IMR-90 (cell line): ENCODE measurements at regions not wholly inside any gene's neighbourhood (a gene's known extent, or its start where the extent isn't known, plus 50 kb on each side); places are given as distances from the start of the nearest gene placed in this dataset.

Source experiments
- ATAC-seq: fragments of 200-7000 bp; cut with Tn5 transposase; 2 replicates; pipeline ENCODE4 v1.9.1; 2020; ENCODE audit warnings: low read depth, mild to moderate bottlenecking, moderate library complexity
- BruUV-seq: library from RNA; stranded (reverse); fragments of 400-500 nt; replicated peaks from 2 replicates; lab custom pipeline; 2021; lab: Mats Ljungman, UMichigan
- CTCF ChIA-PET: fragments of 300-600 bp; formaldehyde crosslinking; extraction: SDS; loops from one replicate; lab custom pipeline; 2021; ENCODE audit warnings: antibody characterized with exemption; lab: Yijun Ruan, JAX
- POLR2A ChIA-PET: fragments of 300-600 bp; sonication (Branson Sonifier 250); formaldehyde crosslinking; loops from one replicate; lab custom pipeline; 2022; ENCODE audit warnings: antibody characterized with exemption; ENCODE audit not compliant: unreplicated experiment; lab: Charles Lee
- DNase-seq: peaks from one replicate; pipeline ENCODE4 v3.0.0; 2013
- H2AFZ ChIP-seq: replicated peaks from 2 replicates; pipeline ENCODE3; 2013; ENCODE audit warnings: low read length, mild to moderate bottlenecking; ENCODE audit not compliant: poor library complexity
- H2AK5ac ChIP-seq: 2 replicates; pipeline ENCODE4 v1.6.1; 2013; ENCODE audit warnings: low read depth, low read length, inconsistent platforms
- H2AK9ac ChIP-seq: replicated peaks from 2 replicates; pipeline ENCODE3; 2013; ENCODE audit warnings: mild to moderate bottlenecking, low read depth, low read length, moderate library complexity; ENCODE audit not compliant: poor library complexity
- H2BK120ac ChIP-seq: 2 replicates; pipeline ENCODE4 v1.6.1; 2013; ENCODE audit warnings: low read depth, low read length, inconsistent platforms
- H2BK15ac ChIP-seq: 3 replicates; pipeline ENCODE4 v1.6.1; 2013; ENCODE audit warnings: low read depth, low read length, inconsistent platforms
- H2BK20ac ChIP-seq: 2 replicates; pipeline ENCODE4 v1.6.1; 2013; ENCODE audit warnings: low read depth, mild to moderate bottlenecking, inconsistent platforms, low read length, moderate library complexity
- H2BK5ac ChIP-seq: 2 replicates; pipeline ENCODE4 v1.6.1; 2013; ENCODE audit warnings: mild to moderate bottlenecking, low read depth, low read length, inconsistent platforms; ENCODE audit not compliant: poor library complexity, severe bottlenecking
- H3K14ac ChIP-seq: replicated peaks from 2 replicates; pipeline ENCODE4 v1.6.1; 2013; ENCODE audit warnings: low read depth, low read length, inconsistent platforms
- H3K18ac ChIP-seq: 2 replicates; pipeline ENCODE4 v1.6.1; 2013; ENCODE audit warnings: low read depth, low read length, control low read depth
- H3K23ac ChIP-seq: 2 replicates; pipeline ENCODE4 v1.6.1; 2013; ENCODE audit warnings: low read depth, low read length, inconsistent platforms
- H3K27ac ChIP-seq: 2 replicates; pipeline ENCODE4 v1.5.1; 2013; ENCODE audit warnings: mild to moderate bottlenecking, control low read depth, low read length; ENCODE audit not compliant: insufficient read depth
- H3K27me3 ChIP-seq: 2 replicates; pipeline ENCODE4 v1.6.1; 2013; ENCODE audit warnings: low read length; ENCODE audit not compliant: control insufficient read depth, insufficient read depth
- H3K36me3 ChIP-seq: 2 replicates; pipeline ENCODE4 v1.6.1; 2013; ENCODE audit warnings: low read length, mixed read lengths; ENCODE audit not compliant: control insufficient read depth, insufficient read depth
- H3K4ac ChIP-seq: 2 replicates; pipeline ENCODE4 v1.6.1; 2013; ENCODE audit warnings: low read depth, low read length, inconsistent platforms
- H3K4me1 ChIP-seq: 2 replicates; pipeline ENCODE4 v1.6.1; 2013; ENCODE audit warnings: low read length, mixed read lengths; ENCODE audit not compliant: control insufficient read depth, insufficient read depth
- H3K4me2 ChIP-seq: 2 replicates; pipeline ENCODE4 v1.6.1; 2013; ENCODE audit warnings: low read depth, mild to moderate bottlenecking, control low read depth, low read length, moderate library complexity
- H3K4me3 ChIP-seq: 2 replicates; pipeline ENCODE4 v1.5.1; 2013; ENCODE audit warnings: low read depth, mild to moderate bottlenecking, control low read depth, low read length, moderate library complexity; ENCODE audit not compliant: insufficient read depth
- H3K56ac ChIP-seq: 2 replicates; pipeline ENCODE4 v1.6.1; 2013; ENCODE audit warnings: low read length, inconsistent platforms; ENCODE audit not compliant: insufficient read depth; ENCODE audit errors: extremely low read depth
- H3K79me1 ChIP-seq, 2 experiments: 2 replicates each; pipeline ENCODE4 v1.6.1; 2013; ENCODE audit warnings: low read length in 2 of 2, inconsistent platforms in 1 of 2, low read depth in 1 of 2
- H3K9ac ChIP-seq: 2 replicates; pipeline ENCODE4 v1.6.1; 2013; ENCODE audit warnings: low read depth, low read length, control low read depth
- H3K9me1 ChIP-seq: 2 replicates; pipeline ENCODE4 v1.6.1; 2013; ENCODE audit warnings: low read length, inconsistent platforms; ENCODE audit not compliant: insufficient read depth
- H3K9me3 ChIP-seq: 2 replicates; pipeline ENCODE4 v1.6.1; 2013; ENCODE audit warnings: low read length; ENCODE audit not compliant: control insufficient read depth, insufficient read depth
- H4K20me1 ChIP-seq: 2 replicates; pipeline ENCODE4 v1.6.1; 2013; ENCODE audit warnings: low read length, inconsistent platforms; ENCODE audit not compliant: insufficient read depth
- H4K5ac ChIP-seq: 2 replicates; pipeline ENCODE4 v1.6.1; 2013; ENCODE audit warnings: mild to moderate bottlenecking, low read depth, low read length, control low read depth
- H4K8ac ChIP-seq, 2 experiments: 2 replicates each; pipeline ENCODE4 v1.6.1; 2013; ENCODE audit warnings: low read depth in 2 of 2, low read length in 2 of 2, control low read depth in 1 of 2, inconsistent platforms in 1 of 2
- H4K91ac ChIP-seq: 2 replicates; pipeline ENCODE4 v1.6.1; 2013; ENCODE audit warnings: low read depth, low read length, inconsistent platforms; ENCODE audit not compliant: insufficient read depth
- CHD1 ChIP-seq: IDR thresholded peaks from 2 replicates; pipeline ENCODE4 v1.6.1; 2012; ENCODE audit warnings: low read depth, low read length, improper control_type of control experiment
- MAFK ChIP-seq: IDR thresholded peaks from 2 replicates; pipeline ENCODE4 v1.6.1; 2012; ENCODE audit warnings: low read depth, low read length, improper control_type of control experiment
- NFE2L2 ChIP-seq: fragments of 150-350 bp; IDR thresholded peaks from 2 replicates; pipeline ENCODE4 v1.6.1; 2016; ENCODE audit warnings: low read depth, mild to moderate bottlenecking, low read length
- RAD21 ChIP-seq: IDR thresholded peaks from 2 replicates; pipeline ENCODE4 v1.6.1; 2012; ENCODE audit warnings: low read length, improper control_type of control experiment
- RCOR1 ChIP-seq: IDR thresholded peaks from 2 replicates; pipeline ENCODE4 v1.6.1; 2012; ENCODE audit warnings: mild to moderate bottlenecking, low read length, improper control_type of control experiment; ENCODE audit not compliant: insufficient replicate concordance
- WGBS, 2 experiments: methylation state at CpG; one replicate each; pipeline versions ENCODE4 v1.1.5 to v1.1.7; 2013; ENCODE audit warnings: missing lambda C conversion rate in 2 of 2; ENCODE audit not compliant: insufficient read length in 1 of 2; ENCODE audit errors: extremely low coverage in 2 of 2; 5-methylcytosine and 5-hydroxymethylcytosine counted together
- dilution Hi-C: fragments of 300-500 bp; cut with HindIII; formaldehyde crosslinking; loops from one replicate; pipeline ENCODE4 v1.14.3; 2018; ENCODE audit warnings: low sequenced_read_pairs; ENCODE audit not compliant: unreplicated experiment
- in situ Hi-C: fragments of 300-500 bp; cut with MboI; formaldehyde crosslinking; loops from 3 replicates; pipeline ENCODE4 v1.14.3; 2019; ENCODE audit warnings: low sequenced_read_pairs, inconsistent platforms, mixed read lengths
- intact Hi-C: fragments of 100-400 bp; cut with micrococcal nuclease; formaldehyde crosslinking; loops from 2 replicates; pipeline ENCODE4 v1.10.0; 2022
- TF ChIP-seq, protein P1 (sequence below): fragments of 150-350 bp; IDR thresholded peaks from 2 replicates; pipeline ENCODE4 v1.6.1; 2017; ENCODE audit warnings: mild to moderate bottlenecking, antibody characterized with exemption, low read length, low read depth
- TF ChIP-seq, protein P2 (sequence below): conservative IDR thresholded peaks from 2 replicates; pipeline ENCODE4 v1.5.1; 2012; ENCODE audit warnings: mild to moderate bottlenecking, low read depth, low read length, improper control_type of control experiment

DNA sequence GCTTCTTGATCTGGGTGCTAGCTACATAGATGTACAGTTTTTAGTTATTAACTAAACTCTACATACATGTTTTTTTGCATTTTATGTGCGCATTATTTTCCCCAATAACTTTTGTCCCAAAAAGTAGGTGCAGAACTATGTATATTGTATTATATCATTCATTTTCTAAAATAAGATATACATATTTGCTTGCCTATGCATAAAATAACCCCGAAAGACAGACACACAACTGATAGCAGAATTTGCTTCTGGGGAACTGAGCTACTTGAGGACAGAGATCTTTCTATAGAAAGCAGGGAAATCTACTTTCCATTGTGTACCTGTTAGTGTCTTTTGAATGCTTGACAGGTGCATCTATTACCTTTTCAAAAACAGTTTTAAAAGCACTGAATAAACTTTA, 88.9 kb upstream of the SIX3 start:
- Histone ChIP-seq H2BK15ac (no peak overlapping the region), H3K4ac (no peak overlapping the region), H4K8ac (no peak overlapping the region), H3K9me1 (no peaks in the 10 kb centered on the region), H4K91ac (no peak overlapping the region), H3K36me3 (no peaks in the 10 kb centered on the region), H3K9me3 (no peaks in the 10 kb centered on the region), H2AFZ (no peak overlapping the region), H3K4me2 (no peak overlapping the region), H2AK9ac (no peak overlapping the region), H3K9ac (no peak overlapping the region), H2BK20ac (no peak overlapping the region), H3K4me1 (no peaks in the 10 kb centered on the region), H3K27me3 (peaks cover 3% of the 10 kb centered on the region; the same call in 1 of the 2 replicates), H3K18ac (no peak overlapping the region), H4K20me1 (no peaks in the 10 kb centered on the region), H3K56ac (no peak overlapping the region), H3K14ac (no peak overlapping the region), H4K5ac (no peak overlapping the region), H2AK5ac (no peak overlapping the region), H3K4me3 (no peak overlapping the region), H3K79me1 (no peaks in the 10 kb centered on the region), H2BK120ac (no peak overlapping the region), H3K23ac (no peak overlapping the region), H2BK5ac (no peak overlapping the region), H3K27ac (no peak overlapping the region)
- CTCF ChIA-PET: no interaction called here
- POLR2A ChIA-PET: no interaction called here
- in situ Hi-C loops: no loop called here
- WGBS, 2 experiments: no CpG with 5 or more reads among the region's 2 CpGs
- no TSS peak for BruUV-seq
- dilution Hi-C loops: no loop called here
- TF ChIP-seq, protein P1, sequence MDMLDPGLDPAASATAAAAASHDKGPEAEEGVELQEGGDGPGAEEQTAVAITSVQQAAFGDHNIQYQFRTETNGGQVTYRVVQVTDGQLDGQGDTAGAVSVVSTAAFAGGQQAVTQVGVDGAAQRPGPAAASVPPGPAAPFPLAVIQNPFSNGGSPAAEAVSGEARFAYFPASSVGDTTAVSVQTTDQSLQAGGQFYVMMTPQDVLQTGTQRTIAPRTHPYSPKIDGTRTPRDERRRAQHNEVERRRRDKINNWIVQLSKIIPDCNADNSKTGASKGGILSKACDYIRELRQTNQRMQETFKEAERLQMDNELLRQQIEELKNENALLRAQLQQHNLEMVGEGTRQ: no peak
- no peak for TF ChIP-seq NFE2L2
- no peak for TF ChIP-seq RCOR1
- TF ChIP-seq, protein P2, sequence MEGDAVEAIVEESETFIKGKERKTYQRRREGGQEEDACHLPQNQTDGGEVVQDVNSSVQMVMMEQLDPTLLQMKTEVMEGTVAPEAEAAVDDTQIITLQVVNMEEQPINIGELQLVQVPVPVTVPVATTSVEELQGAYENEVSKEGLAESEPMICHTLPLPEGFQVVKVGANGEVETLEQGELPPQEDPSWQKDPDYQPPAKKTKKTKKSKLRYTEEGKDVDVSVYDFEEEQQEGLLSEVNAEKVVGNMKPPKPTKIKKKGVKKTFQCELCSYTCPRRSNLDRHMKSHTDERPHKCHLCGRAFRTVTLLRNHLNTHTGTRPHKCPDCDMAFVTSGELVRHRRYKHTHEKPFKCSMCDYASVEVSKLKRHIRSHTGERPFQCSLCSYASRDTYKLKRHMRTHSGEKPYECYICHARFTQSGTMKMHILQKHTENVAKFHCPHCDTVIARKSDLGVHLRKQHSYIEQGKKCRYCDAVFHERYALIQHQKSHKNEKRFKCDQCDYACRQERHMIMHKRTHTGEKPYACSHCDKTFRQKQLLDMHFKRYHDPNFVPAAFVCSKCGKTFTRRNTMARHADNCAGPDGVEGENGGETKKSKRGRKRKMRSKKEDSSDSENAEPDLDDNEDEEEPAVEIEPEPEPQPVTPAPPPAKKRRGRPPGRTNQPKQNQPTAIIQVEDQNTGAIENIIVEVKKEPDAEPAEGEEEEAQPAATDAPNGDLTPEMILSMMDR: no peak
- no peak for TF ChIP-seq CHD1
- 0 out of 2 replicates have a peak, but pooled peaks have one; percentile 19 for TF ChIP-seq MAFK
- no peak for TF ChIP-seq RAD21
- ATAC-seq: no peak
- no peak for DNase-seq
- intact Hi-C loops: no loop called here
